GM19455 (cell line): ENCODE measurements at regions not wholly inside any gene's neighbourhood (a gene's known extent, or its start where the extent isn't known, plus 50 kb on each side); places are given as distances from the start of the nearest gene placed in this dataset.

Experiments used
- ATAC-seq: cut with Tn5 transposase; IDR thresholded peaks from one replicate; pipeline ENCODE4 v1.9.1; 2021; ENCODE audit not compliant: unreplicated experiment

DNA sequence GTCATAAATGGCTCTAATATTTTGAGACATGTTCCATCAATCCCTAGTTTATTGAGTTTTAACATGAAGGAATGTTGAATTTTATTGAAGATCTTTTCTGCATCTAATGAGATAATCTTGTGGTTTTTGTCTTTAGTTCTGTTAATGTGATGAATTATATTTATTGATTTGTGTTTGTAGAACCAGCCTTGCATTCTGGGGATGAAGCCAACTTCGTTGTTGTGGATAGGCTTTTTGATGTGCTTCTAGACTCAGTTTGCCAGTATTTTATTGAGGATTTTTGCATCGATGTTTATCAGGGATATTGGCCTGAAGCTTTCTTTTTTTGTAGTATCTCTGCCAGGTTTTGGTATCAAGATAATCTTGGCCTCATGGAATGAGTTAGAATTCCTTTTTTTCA, 72.0 kb upstream of the CD96 start:
- no peak for ATAC-seq

GRCh38 chr3:111471831-111472230, 70.2 kb upstream of the CD96 start:
- no peak for ATAC-seq

- ATAC-seq = no peak
Measured at GRCh38 chr3:111472556-111472955, 69.4 kb upstream of the CD96 start.

DNA sequence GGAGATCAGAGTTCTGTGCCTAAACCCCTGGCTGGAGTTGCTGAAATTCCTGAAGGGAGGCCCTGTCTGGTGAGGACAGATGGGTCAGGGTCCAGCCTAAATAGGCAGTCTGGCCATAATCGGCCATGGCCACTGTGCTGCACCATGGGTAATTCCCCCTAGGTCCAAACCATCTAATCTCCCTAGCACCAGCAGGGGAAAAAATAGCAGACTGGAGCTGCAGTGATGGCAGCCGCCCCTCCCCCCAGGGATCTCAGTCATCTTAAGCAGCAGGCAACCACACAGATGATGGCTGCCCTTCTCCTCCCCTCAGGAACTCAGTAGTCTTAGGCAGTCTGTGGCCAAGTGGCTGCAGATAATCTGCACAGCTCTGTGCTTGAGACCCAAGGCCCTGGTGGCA, 68.4 kb upstream of the CD96 start:
- ATAC-seq = no peak

GRCh38 chr3:111476701-111477100, 65.3 kb upstream of the CD96 start:
- ATAC-seq = no peak

GRCh38 chr3:111480091-111480490, 61.9 kb upstream of the CD96 start:
- no peak for ATAC-seq

DNA sequence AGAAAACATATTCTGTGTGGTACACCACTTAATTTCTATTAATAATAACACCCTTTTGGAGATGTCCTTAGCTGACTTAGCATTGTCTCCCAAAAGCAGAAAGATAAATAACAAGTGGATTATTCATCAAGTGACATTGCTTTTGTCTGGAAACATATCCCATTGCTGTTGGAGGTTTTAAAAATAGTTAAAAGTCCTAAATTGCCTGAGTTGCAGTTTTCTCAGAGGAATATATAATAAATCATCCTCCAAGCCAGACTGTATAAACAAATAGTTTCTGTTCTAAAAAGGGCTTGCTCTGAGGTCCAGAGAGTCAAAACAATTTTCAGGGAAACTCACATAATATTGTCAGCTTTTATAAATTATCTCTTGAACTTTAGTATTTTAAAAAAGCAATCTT, 60.4 kb upstream of the CD96 start:
- no peak for ATAC-seq

- no peak for ATAC-seq
Measured at GRCh38 chr3:111482574-111482973, 59.4 kb upstream of the CD96 start.

GRCh38 chr3:111485086-111485485, 56.9 kb upstream of the CD96 start:
- no peak for ATAC-seq
